ENCODE measurements at regions not wholly inside any gene's neighbourhood (a gene's known extent, or its start where the extent isn't known, plus 50 kb on each side); places are given as distances from the start of the nearest gene placed in this dataset.
"Not testable (repeated sequence)": the region's sequence is repeated elsewhere in the genome, so short reads cannot be mapped to it uniquely, and the experiment has no call there.

DNA sequence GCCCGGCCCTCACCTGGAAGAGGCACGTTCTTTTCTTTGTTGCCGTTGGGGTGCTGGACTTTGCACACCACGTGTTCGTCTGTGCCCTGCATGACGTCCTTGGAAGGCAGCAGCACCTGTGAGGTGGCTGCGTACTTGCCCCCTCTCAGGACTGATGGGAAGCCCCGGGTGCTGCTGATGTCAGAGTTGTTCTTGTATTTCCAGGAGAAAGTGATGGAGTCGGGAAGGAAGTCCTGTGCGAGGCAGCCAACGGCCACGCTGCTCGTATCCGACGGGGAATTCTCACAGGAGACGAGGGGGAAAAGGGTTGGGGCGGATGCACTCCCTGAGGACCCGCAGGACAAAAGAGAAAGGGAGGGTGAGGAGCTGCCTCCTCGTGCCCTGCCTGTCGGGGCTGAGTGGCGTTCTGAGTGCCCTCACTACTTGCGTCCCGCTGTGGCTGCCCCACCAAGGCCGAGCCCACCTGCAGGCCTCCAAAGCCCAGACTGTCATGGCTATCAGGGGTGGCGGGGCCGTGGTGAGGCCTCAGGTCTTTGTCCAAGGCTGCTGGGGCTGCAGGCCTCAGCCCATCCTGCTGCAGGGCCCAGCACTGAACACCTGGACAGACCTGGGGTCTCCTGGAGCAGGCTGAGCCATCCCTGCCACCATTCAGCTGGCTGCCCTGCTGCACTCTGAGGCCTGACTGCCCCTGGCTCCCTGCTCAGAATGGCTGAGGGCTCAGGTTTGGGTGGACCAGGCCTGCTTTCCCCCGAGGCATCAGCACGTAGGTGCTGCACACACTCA, 329.7 kb downstream of the TMEM121 start:
- no peak for DNase-seq (ENCODE audit: low read depth in 2 of 2)

DNA sequence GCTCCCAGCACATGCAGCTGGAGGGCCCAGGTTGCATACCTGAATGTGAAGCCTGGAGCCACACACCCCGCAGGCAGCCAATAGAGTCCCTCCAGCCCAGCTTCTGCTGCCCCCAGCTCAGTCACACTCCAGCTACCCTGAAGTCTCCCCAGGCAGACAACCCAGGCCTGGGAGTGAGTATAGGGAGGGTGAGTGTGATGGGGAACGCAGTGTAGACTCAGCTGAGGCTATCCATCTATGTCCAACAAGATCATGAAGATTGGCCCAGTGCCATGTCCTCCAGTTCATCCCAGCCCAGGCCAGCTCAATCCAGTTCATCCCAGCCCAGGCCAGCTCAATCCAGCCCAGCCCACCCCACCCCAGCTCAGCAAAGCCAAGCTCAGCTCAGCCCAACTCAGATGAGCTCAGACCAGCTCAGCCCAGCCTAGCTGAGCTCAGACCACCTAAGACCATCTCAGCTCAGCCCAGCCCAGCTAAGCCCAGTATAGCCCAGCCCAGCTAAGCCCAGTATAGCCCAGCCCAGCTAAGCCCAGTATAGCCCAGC, 330.4 kb downstream of the TMEM121 start:
- no peak for DNase-seq (ENCODE audit: low read depth in 2 of 2)

DNA sequence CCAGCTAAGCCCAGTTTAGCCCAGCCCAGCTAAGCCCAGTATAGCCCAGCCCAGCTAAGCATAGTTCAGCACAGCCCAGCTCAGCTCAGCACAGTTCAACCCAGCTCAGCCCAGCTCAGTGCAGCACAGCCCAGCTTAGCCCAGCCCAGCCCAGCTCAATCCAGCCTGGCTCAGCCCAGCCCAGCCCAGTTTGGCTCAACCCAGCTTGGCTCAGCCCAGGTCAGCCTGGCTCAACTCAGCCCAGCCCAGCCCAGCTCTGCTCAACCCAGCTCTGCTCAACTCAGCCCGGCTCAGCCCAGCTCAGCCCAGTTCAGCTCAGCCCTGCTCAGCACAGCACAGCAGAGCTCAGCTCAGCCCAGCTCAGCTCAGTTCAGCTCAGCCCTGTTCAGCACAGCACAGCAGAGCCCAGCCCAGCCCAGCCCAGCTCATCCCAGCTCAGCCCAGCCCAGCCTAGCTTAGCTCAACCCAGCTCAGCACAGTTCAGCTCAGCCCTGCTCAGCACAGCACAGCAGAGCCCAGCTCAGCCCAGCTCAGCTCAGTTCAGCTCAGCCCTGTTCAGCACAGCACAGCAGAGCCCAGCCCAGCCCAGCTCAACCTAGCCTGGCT, 330.9 kb downstream of the TMEM121 start:
- DNase-seq (ENCODE audit: low read depth in 2 of 2) = no peak

DNA sequence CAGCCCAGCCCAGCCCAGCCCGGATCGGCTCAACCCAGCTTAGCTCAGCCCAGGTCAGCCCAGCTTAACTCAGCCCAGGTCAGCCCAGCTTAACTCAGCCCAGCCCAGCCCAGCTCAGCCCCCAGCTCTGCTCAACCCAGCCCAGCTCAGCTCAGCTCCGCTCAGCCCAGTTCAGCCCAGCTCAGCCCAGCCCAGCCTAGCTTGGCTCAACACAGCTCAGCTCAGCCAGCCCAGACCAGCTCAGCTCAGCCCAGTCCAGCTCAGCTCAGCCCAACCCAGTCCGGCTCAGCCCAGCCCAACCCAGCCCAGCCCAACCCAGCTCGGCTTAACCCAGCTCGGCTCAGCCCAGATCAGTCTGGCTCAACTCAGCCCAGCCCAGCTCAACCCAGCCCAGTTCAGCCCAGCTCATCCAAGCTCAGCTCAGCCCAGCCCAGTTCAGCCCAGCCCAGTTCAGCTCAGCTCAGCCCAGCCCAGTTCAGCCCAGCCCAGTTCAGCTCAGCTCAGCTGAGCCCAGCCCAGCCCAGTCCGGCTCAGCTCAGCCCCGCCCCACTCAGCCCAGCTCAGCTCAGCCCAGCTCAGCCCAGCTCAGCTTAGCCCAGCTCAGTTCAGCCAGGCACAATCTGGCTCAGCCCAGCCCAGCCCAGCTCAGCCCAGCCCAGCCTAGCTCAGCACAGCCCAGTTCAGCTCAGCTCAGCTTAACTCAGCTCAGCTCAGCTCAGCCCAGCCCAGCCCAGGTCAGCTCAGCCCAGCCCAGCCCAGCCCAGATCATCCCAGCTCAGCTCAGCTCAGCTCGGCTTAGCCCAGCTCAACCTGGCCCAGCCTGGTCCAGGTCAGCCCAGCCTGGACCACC, 331.7 kb downstream of the TMEM121 start:
- DNase-seq (ENCODE audit: low read depth in 2 of 2) = no peak

DNA sequence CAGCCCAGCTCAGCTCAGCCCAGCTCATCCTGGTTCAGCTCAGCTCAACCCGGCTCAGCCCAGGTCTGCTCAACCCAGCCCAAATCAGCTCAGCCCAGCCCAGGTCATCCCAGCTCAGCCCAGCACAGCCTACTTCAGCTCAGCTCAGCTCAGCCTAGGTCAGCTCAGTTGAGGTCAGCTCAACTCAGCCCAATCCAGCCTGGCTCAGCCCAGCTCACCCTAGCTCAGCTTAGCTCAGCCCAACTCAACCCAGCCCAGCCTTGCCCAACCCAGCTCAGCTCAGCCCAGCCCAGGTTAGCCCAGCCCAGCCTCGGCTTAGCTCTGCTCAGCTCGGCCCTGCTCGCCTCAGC, 332.3 kb downstream of the TMEM121 start:
- DNase-seq (ENCODE audit: low read depth in 2 of 2) = no peak

DNA sequence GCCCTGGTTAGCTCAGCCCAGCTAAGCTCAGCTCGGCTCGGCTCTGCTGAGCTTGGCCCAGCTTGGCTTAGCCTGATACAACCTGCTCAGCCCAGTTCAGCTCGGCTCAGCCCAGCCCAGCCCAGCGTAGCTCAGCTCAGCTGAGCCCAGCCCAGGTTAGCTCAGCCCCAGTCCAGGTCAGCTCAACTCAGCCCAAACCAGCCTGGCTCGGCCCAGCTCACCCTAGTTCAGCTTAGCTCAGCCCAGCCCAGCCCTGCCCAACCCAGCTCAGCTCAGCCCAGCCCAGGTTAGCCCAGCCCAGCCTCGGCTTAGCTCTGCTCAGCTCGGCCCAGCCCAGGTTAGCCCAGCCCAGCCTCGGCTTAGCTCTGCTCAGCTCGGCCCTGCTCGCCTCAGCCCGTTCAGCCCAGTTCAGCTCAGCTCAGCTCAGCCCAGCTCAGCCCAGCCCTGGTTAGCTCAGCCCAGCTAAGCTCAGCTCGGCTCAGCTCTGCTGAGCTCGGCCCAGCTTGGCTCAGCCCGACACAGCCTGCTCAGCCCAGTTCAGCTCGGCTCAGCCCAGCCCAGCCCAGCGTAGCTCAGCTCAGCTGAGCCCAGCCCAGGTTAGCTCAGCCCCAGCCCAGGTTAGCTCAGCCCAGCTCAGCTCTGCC, 332.8 kb downstream of the TMEM121 start:
- not testable (repeated sequence) for DNase-seq (ENCODE audit: low read depth in 2 of 2)

DNA sequence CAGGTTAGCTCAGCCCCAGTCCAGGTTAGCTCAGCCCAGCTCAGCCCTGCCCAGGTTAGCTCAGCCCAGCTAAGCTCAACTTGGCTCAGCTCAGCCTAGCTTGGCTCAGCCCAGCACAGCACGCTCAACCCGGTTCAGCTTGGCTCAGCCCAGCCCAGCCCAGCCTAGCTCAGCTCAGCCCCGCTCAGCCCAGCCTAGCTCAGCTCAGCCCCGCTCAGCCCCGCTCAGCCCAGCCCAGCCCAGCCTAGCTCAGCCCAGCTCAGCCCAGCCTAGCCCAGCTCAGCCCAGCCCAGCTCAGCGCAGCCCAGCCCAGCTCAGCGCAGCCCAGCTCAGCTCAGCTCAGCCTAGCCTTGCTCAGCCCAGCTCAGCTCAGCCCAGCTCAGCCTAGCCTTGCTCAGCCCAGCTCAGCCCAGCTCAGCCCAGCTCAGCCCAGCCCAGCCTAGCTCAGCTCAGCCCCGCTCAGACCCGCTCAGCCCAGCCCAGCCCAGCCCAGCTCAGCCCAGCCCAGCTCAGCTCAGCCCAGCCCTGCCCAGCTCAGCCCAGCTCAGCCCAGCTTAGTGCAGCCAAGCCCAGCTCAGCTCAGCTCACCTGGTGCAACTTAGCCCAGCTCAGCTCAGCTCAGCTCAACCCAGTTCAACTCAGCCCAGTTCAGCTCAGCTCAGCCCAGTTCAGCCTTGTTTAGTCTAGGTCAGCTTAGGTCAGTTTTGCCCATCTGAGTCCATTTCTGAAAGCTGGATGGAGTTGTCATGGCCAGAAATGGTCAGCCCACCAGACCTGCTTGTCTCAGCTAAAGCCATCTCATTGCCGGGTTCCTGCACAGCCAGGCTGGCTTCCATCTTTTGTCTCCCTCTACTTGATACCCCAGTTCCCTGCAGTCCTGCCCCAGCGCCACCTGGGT, 333.6 kb downstream of the TMEM121 start:
- no peak for DNase-seq (ENCODE audit: low read depth in 2 of 2)

DNA sequence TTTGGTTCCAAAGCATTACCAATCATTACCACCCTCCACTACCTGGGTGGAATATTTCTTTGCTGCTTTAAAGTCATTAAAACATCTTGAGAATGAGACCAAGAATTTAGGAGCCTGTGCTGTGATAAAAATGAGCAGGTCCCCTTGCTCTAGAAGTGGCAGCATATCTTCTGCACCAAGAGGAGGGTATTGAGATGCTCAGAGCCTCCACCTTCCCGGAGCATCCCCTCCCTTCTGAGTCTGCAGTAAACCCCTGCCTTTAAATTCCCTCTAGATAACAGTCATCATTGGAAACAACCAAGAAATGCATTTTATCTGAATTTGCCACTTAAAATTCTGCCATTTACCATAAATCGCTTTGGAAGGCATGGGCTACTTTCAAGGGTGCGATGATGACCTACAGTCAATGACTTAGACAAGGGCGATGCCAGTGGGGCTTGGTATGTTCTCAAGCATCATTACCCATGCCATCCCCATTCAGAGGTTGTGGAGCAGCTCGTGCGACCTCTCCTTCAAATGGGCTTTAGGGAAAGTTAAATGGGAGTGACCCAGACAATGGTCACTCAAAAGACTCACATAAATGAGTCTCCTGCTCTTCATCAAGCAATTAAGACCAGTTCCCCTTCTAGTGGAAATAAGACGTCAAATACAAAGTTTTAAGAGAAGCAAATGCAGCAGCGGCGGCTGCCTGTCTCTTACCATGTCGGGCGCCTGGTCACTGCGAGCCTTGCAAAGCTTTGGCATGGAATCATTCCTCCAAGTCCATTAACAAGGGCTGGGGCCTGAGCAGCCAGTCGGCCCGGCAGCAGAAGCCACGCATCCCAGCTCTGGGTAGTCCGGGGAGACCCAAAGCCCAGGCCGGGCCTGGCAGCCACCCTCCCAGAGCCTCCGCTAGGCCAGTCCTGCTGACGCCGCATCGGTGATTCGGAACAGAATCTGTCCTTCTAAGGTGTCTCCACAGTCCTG, 334.5 kb downstream of the TMEM121 start:
- no peak for DNase-seq (ENCODE audit: low read depth in 2 of 2)

DNA sequence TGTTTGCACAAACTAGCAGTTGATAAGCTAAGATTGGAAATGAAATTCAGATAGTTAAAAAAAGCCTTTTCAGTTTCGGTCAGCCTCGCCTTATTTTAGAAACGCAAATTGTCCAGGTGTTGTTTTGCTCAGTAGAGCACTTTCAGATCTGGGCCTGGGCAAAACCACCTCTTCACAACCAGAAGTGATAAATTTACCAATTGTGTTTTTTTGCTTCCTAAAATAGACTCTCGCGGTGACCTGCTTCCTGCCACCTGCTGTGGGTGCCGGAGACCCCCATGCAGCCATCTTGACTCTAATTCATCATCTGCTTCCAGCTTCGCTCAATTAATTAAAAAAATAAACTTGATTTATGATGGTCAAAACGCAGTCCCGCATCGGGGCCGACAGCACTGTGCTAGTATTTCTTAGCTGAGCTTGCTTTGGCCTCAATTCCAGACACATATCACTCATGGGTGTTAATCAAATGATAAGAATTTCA, 335.6 kb downstream of the TMEM121 start:
- DNase-seq (ENCODE audit: low read depth in 2 of 2) = no peak

DNA sequence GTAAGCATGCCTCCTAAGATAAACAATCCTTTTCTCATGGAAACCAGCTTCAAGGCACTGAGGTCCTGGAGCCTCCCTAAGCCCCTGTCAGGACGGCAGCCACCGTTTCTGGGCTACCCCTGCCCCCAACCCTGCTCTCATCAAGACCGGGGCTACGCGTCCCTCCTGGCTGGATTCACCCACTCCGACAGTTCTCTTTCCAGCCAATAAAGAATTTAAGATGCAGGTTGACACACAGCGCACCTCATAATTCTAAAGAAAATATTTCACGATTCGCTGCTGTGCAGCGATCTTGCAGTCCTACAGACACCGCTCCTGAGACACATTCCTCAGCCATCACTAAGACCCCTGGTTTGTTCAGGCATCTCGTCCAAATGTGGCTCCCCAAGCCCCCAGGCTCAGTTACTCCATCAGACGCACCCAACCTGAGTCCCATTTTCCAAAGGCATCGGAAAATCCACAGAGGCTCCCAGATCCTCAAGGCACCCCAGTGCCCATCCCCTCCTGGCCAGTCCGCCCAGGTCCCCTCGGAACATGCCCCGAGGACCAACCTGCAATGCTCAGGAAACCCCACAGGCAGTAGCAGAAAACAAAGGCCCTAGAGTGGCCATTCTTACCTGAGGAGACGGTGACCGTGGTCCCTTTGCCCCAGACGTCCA, 336.3 kb downstream of the TMEM121 start:
- no peak for DNase-seq (ENCODE audit: low read depth in 2 of 2)

DNA sequence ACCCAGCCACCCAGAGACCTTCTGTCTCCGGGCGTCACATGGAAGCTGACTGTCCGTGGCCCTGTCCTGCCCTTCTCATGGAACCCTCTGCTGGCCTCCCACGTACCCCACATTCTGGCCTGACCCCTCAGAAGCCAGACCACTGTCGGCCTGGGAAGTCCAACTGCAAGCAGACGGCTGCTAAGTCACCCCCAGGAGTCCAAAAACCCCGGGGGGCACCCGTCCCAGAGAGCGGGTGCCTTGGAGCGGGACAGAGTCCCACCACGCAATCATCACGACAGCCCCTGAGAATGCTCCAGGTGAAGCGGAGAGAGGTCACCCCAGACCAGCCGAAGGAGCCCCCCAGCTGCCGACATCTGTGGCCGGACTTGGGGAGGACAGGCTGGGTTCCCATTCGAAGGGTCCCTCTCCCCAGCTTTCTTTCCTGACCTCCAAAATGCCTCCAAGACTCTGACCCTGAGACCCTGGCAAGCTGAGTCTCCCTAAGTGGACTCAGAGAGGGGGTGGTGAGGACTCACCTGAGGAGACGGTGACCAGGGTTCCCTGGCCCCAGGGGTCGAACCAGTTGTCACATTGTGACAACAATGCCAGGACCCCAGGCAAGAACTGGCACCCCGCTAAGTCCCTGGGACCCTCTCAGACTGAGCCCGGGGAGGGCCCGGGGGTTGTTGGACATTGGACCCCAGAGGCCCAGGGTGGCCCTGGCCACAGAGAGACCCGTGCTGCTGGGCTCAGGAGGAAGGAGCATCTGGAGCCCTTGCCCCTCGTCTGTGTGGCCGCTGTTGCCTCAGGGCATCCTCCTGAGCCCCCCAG, 337.1 kb downstream of the TMEM121 start:
- no peak for DNase-seq (ENCODE audit: low read depth in 2 of 2)

DNA sequence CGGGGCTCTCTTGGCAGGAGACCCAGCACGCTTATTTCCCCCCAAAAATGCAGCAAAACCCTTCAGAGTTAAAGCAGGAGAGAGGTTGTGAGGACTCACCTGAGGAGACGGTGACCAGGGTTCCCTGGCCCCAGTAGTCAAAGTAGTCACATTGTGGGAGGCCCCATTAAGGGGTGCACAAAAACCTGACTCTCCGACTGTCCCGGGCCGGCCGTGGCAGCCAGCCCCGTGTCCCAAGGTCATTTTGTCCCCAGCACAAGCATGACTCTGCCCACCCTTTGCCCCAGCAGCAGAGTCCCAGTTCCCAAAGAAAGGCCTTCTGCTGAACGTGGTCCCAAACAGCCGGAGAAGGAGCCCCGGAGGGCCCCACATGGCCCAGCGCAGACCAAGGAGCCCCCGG, 337.7 kb downstream of the TMEM121 start:
- DNase-seq (ENCODE audit: low read depth in 2 of 2) = no peak

DNA sequence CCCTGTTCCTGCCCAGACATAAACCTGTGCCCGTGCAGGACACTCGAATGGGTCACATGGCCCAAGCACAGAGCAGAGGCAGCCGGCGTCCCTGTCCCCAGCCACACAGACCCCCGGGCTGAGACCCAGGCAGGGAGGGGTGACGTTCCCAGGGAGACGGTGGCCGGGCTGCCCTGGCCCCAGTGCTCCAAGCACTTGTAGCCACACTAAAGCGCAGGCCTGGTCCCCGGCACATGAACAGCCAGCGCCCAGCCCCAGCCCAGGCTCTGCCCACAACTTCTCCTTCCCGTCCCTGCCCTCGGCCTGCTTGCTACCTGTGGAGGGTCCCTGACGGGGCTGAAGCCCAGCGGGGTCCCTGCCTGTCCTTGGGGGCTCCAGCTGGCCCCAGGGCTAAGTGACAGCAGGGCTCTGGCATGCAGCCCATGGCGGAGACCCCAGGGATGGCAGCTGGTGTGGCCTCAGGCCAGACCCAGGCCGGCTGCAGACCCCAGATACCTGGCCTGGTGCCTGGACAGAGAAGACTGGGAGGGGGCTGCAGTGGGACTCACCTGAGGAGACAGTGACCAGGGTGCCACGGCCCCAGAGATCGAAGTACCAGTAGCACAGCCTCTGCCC, 338.4 kb downstream of the TMEM121 start:
- DNase-seq (ENCODE audit: low read depth in 2 of 2) = no peak

DNA sequence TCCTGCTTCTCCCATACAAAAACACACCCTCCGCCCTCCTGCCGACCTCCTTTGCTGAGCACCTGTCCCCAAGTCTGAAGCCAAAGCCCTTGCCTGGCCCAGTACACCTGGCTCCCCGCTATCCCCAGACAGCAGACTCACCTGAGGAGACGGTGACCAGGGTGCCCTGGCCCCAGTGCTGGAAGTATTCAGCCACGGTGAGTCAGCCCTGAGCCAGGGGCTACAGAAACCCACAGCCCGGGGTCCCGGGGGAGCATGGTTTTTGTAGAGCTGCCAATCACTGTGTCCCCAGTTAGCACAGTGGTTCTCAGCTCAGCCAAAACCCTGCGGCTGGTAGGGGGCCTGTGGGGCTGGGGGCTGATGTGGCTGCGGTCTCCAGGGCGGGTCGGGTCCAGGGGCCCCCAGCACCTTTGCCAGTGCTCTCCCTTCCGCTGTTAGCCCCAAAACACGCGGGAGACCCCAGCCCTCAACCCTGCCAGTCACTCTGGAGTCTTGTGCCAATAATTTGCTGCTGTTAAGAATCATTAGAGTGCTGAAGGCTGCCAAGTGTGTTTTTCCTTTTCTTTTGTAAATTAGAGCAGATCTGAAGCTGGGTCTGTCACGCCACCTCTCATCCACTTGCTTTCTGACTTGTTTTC, 339.0 kb downstream of the TMEM121 start:
- DNase-seq (ENCODE audit: low read depth in 2 of 2) = no peak

DNA sequence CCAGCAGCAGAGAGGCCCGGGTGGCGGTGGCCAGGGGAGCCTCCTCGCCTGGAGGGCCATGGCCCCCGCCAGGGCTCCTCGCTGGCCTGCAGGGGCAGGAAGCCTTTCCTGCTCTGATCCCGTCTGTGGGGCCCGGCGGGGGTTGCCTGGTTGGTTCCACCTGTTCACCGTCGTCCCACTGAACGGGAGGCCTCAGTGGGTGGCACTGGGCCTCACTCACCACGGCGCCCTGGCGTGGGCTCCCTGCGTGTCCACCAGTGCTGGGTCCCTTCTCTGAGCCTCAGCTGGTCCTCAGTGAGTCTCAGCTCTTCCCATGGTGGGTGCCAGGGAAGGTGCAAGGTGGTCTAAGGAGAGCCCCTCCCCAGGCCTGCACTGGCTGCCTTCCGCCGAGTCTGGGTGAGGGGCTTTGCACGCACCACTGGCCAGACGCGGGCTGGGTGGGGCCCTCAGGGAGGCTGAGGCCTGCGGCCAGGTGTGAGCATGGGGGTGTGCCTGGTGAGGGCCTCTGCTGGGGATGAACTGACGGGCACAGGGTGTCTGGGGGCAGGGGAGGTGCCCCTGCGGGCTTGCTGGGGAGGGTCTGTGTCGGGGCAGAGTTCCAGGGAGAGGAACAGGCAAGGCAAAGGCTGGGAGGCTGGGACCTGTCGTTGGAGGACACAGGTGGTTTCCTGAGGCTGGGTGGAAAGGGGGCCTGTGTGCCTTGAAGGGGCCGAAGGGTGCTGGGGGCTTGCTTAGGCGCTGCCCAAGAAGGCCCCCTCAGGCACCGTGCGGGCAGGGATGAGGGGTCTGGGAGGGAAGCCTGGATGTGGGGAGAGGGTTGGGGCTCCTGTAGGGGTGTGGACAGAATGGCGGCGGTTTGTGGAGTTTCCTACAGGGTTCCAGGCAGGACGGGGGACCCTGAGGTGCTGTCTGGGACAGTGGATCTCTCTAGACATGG, 339.8 kb downstream of the TMEM121 start:
- no peak for DNase-seq (ENCODE audit: low read depth in 2 of 2)

DNA sequence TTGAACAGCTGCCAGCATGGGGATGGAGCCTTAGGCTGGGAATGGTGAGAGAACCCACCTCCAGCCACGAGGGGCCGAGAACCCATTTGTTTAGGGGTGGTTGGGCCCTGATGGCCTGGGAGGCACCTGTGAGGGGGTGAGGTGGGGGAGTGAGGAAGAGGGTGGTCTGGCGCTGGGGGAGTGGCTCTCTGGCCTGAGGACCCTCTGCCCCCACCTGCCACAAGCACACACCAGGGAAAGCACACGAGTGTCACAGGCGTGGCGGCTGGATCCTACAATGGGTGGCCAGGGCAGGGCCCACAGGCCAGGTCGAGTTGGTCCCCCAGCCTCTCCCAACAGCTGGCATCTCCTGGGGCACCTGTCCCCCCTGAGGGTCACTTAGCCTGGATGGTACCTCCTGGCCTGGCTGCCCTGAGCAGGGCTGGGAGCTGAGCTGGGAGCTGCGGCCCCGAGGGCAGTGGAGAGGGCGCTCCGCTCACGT, 340.5 kb downstream of the TMEM121 start:
- no peak for DNase-seq (ENCODE audit: low read depth in 2 of 2)
